H1 (cell line): ENCODE measurements at regions not wholly inside any gene's neighbourhood (a gene's known extent, or its start where the extent isn't known, plus 50 kb on each side); places are given as distances from the start of the nearest gene placed in this dataset.

ENCODE experiments used
- CTCF ChIA-PET: fragments of 300-600 bp; sonication (Branson Sonifier 250); formaldehyde crosslinking; loops from one replicate; lab custom pipeline; 2021; ENCODE audit not compliant: partially characterized antibody; lab: Charles Lee
- POLR2A ChIA-PET: fragments of 300-600 bp; sonication (Branson Sonifier 250); formaldehyde crosslinking; loops from one replicate; lab custom pipeline; 2021; ENCODE audit warnings: inconsistent platforms; ENCODE audit not compliant: partially characterized antibody; lab: Charles Lee
- DNase-seq, 2 experiments: peaks; one replicate each; pipeline versions ENCODE4 v3.0.0 to v3.0.0-alpha.2; 2010 to 2022; ENCODE audit warnings: low spot score in 2 of 2, low read depth in 1 of 2, mixed read lengths in 1 of 2
- FAIRE-seq: peaks from 2 replicates; lab custom pipeline; 2011; peaks lifted over from hg19 to GRCh38; lab: Jason Lieb, UNC
- H2AFZ ChIP-seq: 2 replicates; pipeline ENCODE4 v1.8.1; 2012; ENCODE audit warnings: low read length, inconsistent platforms
- H2AK5ac ChIP-seq: 2 replicates; pipeline ENCODE4 v1.6.1; 2013; ENCODE audit warnings: low read depth, low read length
- H2BK120ac ChIP-seq: replicated peaks from 2 replicates; pipeline ENCODE3; 2013; ENCODE audit warnings: low read depth, low read length, inconsistent platforms
- H2BK12ac ChIP-seq: 2 replicates; pipeline ENCODE4 v1.6.1; 2013; ENCODE audit warnings: low read depth, low read length
- H2BK15ac ChIP-seq: 2 replicates; pipeline ENCODE4 v1.6.1; 2013; ENCODE audit warnings: low read length
- H2BK20ac ChIP-seq: 2 replicates; pipeline ENCODE4 v1.6.1; 2013; ENCODE audit warnings: low read length
- H2BK5ac ChIP-seq: 2 replicates; pipeline ENCODE4 v1.6.1; 2013; ENCODE audit warnings: low read depth, low read length
- H3K14ac ChIP-seq: 2 replicates; pipeline ENCODE4 v1.6.1; 2013; ENCODE audit warnings: inconsistent platforms; ENCODE audit not compliant: insufficient read length
- H3K18ac ChIP-seq: 2 replicates; pipeline ENCODE4 v1.6.1; 2013; ENCODE audit warnings: low read length; ENCODE audit errors: extremely low read depth
- H3K23ac ChIP-seq: 2 replicates; pipeline ENCODE4 v1.6.1; 2013; ENCODE audit warnings: inconsistent platforms; ENCODE audit not compliant: insufficient read length
- H3K23me2 ChIP-seq: 2 replicates; pipeline ENCODE4 v1.6.1; 2013; ENCODE audit warnings: low read depth, low read length
- H3K27ac ChIP-seq: 2 replicates; pipeline ENCODE4 v1.6.1; 2011; ENCODE audit warnings: low read depth, low read length, inconsistent platforms
- H3K27me3 ChIP-seq, 4 experiments: replicated peaks in 1 of 4; 1 replicate in 1 of 4; 2 replicates in 3 of 4; pipeline versions ENCODE4 v1.6.1 to v1.8.1; 2011 to 2013; ENCODE audit warnings: low read length in 3 of 4, mild to moderate bottlenecking in 3 of 4, inconsistent platforms in 2 of 4, mixed read lengths in 2 of 4, moderate library complexity in 1 of 4; ENCODE audit not compliant: control insufficient read depth in 3 of 4, insufficient read depth in 3 of 4; ENCODE audit errors: extremely low read depth in 1 of 4
- H3K36me3 ChIP-seq, 4 experiments: 2 replicates each; pipeline versions ENCODE4 v1.6.1 to v1.8.1; 2011 to 2013; ENCODE audit warnings: mild to moderate bottlenecking in 4 of 4, low read length in 3 of 4, moderate library complexity in 2 of 4, control low read depth in 1 of 4, inconsistent platforms in 1 of 4; ENCODE audit not compliant: insufficient read depth in 4 of 4, control insufficient read depth in 2 of 4
- H3K4ac ChIP-seq: replicated peaks from 2 replicates; pipeline ENCODE3; 2013; ENCODE audit warnings: low read length, low read depth, mixed read lengths, inconsistent platforms; ENCODE audit not compliant: insufficient read length
- H3K4me1 ChIP-seq, 4 experiments: replicated peaks in 1 of 4; 1 replicate in 1 of 4; 2 replicates in 3 of 4; pipeline versions ENCODE4 v1.6.1 to v1.8.1; 2011 to 2013; ENCODE audit warnings: low read length in 3 of 4, inconsistent platforms in 2 of 4, mixed read lengths in 1 of 4; ENCODE audit not compliant: insufficient read depth in 4 of 4, control insufficient read depth in 3 of 4
- H3K4me2 ChIP-seq, 2 experiments: 2 replicates each; pipeline versions ENCODE4 v1.6.1 to v1.8.1; 2011 to 2013; ENCODE audit warnings: low read depth in 2 of 2, low read length in 2 of 2, control low read depth in 1 of 2, inconsistent platforms in 1 of 2, mild to moderate bottlenecking in 1 of 2; ENCODE audit not compliant: insufficient read depth in 1 of 2
- H3K4me3 ChIP-seq, 4 experiments: fragments of 200-600, 300-600 bp in 1 of 4; sonication (generic), shearing (Covaris generic), sonication (Bioruptor Twin) in 1 of 4; 2 replicates each; pipeline versions ENCODE4 v1.5.1 to v1.8.1; 2011 to 2016; ENCODE audit warnings: low read length in 4 of 4, low read depth in 3 of 4, control low read depth in 2 of 4, inconsistent platforms in 2 of 4, mild to moderate bottlenecking in 2 of 4, mixed read lengths in 1 of 4, moderate library complexity in 1 of 4; ENCODE audit not compliant: insufficient read depth in 2 of 4; ENCODE audit errors: extremely low read depth in 1 of 4
- H3K56ac ChIP-seq: replicated peaks from 2 replicates; pipeline ENCODE3; 2013; ENCODE audit warnings: low read depth, mild to moderate bottlenecking, mixed read lengths, low read length, inconsistent platforms; ENCODE audit not compliant: insufficient read length
- H3K79me1 ChIP-seq: 2 replicates; pipeline ENCODE4 v1.6.1; 2013; ENCODE audit warnings: low read depth, low read length, control low read depth
- H3K79me2 ChIP-seq, 2 experiments: 2 replicates each; pipeline versions ENCODE4 v1.6.1 to v1.8.1; 2012 to 2013; ENCODE audit warnings: low read length in 2 of 2, mild to moderate bottlenecking in 2 of 2, inconsistent platforms in 1 of 2; ENCODE audit not compliant: insufficient read depth in 2 of 2, control insufficient read depth in 1 of 2
- H3K9ac ChIP-seq, 4 experiments: replicated peaks in 1 of 4; 1 replicate in 1 of 4; 2 replicates in 3 of 4; pipeline versions ENCODE4 v1.6.1 to v1.8.1; 2011 to 2013; ENCODE audit warnings: low read depth in 3 of 4, low read length in 3 of 4, control low read depth in 2 of 4, mild to moderate bottlenecking in 2 of 4, moderate library complexity in 2 of 4, inconsistent platforms in 1 of 4; ENCODE audit errors: extremely low read depth in 1 of 4
- H3K9me3 ChIP-seq, 2 experiments: 2 replicates each; pipeline versions ENCODE4 v1.6.1 to v1.8.1; 2012 to 2013; ENCODE audit warnings: mild to moderate bottlenecking in 2 of 2, moderate library complexity in 2 of 2, control low read depth in 1 of 2, inconsistent platforms in 1 of 2, low read depth in 1 of 2, low read length in 1 of 2, mixed read lengths in 1 of 2; ENCODE audit not compliant: insufficient read depth in 2 of 2
- H4K20me1 ChIP-seq, 2 experiments: replicated peaks in 1 of 2; 2 replicates each; pipeline versions ENCODE3 to v1.8.1; 2011 to 2013; ENCODE audit warnings: inconsistent platforms in 2 of 2, low read length in 2 of 2, mild to moderate bottlenecking in 1 of 2; ENCODE audit not compliant: insufficient read depth in 2 of 2, control insufficient read depth in 1 of 2
- H4K5ac ChIP-seq: 2 replicates; pipeline ENCODE4 v1.6.1; 2013; ENCODE audit warnings: low read length, low read depth, mixed read lengths, inconsistent platforms; ENCODE audit not compliant: insufficient read length
- H4K8ac ChIP-seq: 2 replicates; pipeline ENCODE4 v1.8.0; 2013; ENCODE audit warnings: mild to moderate bottlenecking, moderate library complexity, low read length, inconsistent platforms; ENCODE audit not compliant: insufficient read depth; ENCODE audit errors: extremely low read depth
- H4K91ac ChIP-seq: replicated peaks from 2 replicates; pipeline ENCODE3; 2013; ENCODE audit warnings: low read length, mixed read lengths, inconsistent platforms; ENCODE audit not compliant: insufficient read length
- ASH2L ChIP-seq: fragments of 200-600, 300-600 bp; sonication (generic); IDR thresholded peaks from one replicate; pipeline ENCODE4 v1.7.1; 2017; ENCODE audit warnings: low read length
- BCL11A ChIP-seq, 2 experiments: IDR thresholded peaks; one replicate each; pipeline ENCODE4 v1.6.1; 2011; ENCODE audit warnings: low read depth in 2 of 2, low read length in 2 of 2, mild to moderate bottlenecking in 2 of 2
- CTBP2 ChIP-seq: IDR thresholded peaks from 2 replicates; pipeline ENCODE4 v1.7.0; 2011; ENCODE audit warnings: borderline replicate concordance, mild to moderate bottlenecking, moderate library complexity, mixed read lengths, low read length; ENCODE audit not compliant: insufficient read depth, insufficient read length
- EGR1 ChIP-seq: IDR thresholded peaks from 2 replicates; pipeline ENCODE4 v1.6.1; 2011; ENCODE audit warnings: low read depth, low read length, borderline replicate concordance
- EP300 ChIP-seq, 2 experiments: IDR thresholded peaks; 1 replicate in 1 of 2; 2 replicates in 1 of 2; pipeline ENCODE4 v1.6.1; 2011 to 2012; ENCODE audit warnings: low read depth in 2 of 2, low read length in 2 of 2, mild to moderate bottlenecking in 2 of 2, borderline replicate concordance in 1 of 2, inconsistent platforms in 1 of 2, moderate library complexity in 1 of 2
- KDM1A ChIP-seq: fragments of 200-600, 300-600 bp; sonication (generic); IDR thresholded peaks from 2 replicates; pipeline ENCODE4 v1.7.1; 2016; ENCODE audit warnings: mild to moderate bottlenecking, low read length, borderline replicate concordance
- MAFK ChIP-seq: IDR thresholded peaks from 2 replicates; pipeline ENCODE4 v1.6.1; 2012; ENCODE audit warnings: low read depth, mild to moderate bottlenecking, improper control_type of control experiment, low read length
- NANOG ChIP-seq: IDR thresholded peaks from 2 replicates; pipeline ENCODE4 v1.6.1; 2011; ENCODE audit warnings: low read length, low read depth, mild to moderate bottlenecking, inconsistent platforms; ENCODE audit not compliant: insufficient read depth, poor library complexity, severe bottlenecking
- NRF1 ChIP-seq: IDR thresholded peaks from 2 replicates; pipeline ENCODE4 v1.6.1; 2011; ENCODE audit warnings: mild to moderate bottlenecking, low read depth, low read length, improper control_type of control experiment
- TAF1 ChIP-seq: IDR thresholded peaks from 2 replicates; pipeline ENCODE4 v1.6.1; 2011; ENCODE audit warnings: mild to moderate bottlenecking, low read depth, low read length
- TCF12 ChIP-seq: IDR thresholded peaks from 2 replicates; pipeline ENCODE4 v1.6.1; 2011; ENCODE audit warnings: low read depth, mild to moderate bottlenecking, low read length
- TEAD4 ChIP-seq: IDR thresholded peaks from 2 replicates; pipeline ENCODE4 v1.6.1; 2012; ENCODE audit warnings: low read depth, low read length, inconsistent platforms, mixed read lengths
- WGBS, 2 experiments: shearing (Covaris generic) in 1 of 2; methylation state at CpG; one replicate each; pipeline versions ENCODE4 v1.1.6 to v1.1.7; 2013 to 2015; ENCODE audit warnings: low lambda C conversion rate in 2 of 2, mixed read lengths in 2 of 2, inconsistent platforms in 1 of 2, low coverage in 1 of 2, missing lambda C conversion rate in 1 of 2; ENCODE audit not compliant: insufficient replicate concordance in 2 of 2, insufficient coverage in 1 of 2, insufficient read length in 1 of 2; ENCODE audit errors: extremely low coverage in 1 of 2, missing lambda C conversion rate in 1 of 2; 5-methylcytosine and 5-hydroxymethylcytosine counted together

DNA sequence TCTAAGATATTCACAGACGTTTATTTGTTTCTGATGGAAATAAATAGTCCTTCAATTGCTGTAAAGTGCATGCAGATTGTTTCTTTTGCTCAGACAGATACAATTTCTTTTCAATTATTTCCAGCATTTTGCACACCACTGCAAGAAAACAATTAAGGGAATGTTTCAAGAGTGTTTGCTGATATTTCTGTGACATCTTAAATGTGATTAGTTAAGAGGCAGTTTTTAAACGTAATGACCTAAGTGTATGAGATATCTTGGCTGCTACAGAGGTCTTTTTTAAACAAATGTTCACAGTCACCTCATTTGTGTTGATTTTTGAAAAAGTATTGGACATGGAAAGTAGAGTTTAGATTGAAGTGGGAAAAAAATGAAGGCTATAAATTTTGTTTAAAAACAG, 262.3 kb upstream of the BRINP3 start:
- POLR2A ChIA-PET: no interaction called here
- Histone ChIP-seq H2BK120ac (no peak overlapping the region), H3K56ac (no peak overlapping the region), H4K20me1 (no peaks in the 10 kb centered on the region), H4K8ac (no peak overlapping the region), H2BK15ac (no peak overlapping the region), H3K4me2 (no peak overlapping the region), H3K27me3 (no peaks in the 10 kb centered on the region), H4K91ac (no peak overlapping the region), H3K9ac (no peak overlapping the region), H2BK20ac (no peak overlapping the region), H3K27ac (no peak overlapping the region), H3K79me2 (no peaks in the 10 kb centered on the region), H2AFZ (no peak overlapping the region), H3K14ac (no peak overlapping the region), H2AK5ac (no peak overlapping the region), H3K23me2 (no peaks in the 10 kb centered on the region), H4K5ac (no peak overlapping the region), H3K18ac (no peak overlapping the region), H3K9me3 (no peaks in the 10 kb centered on the region), H2BK5ac (no peak overlapping the region), H3K4me3 (no peak overlapping the region), H3K36me3 (no peaks in the 10 kb centered on the region), H2BK12ac (no peak overlapping the region), H3K4ac (no peak overlapping the region), H3K4me1 (no peaks in the 10 kb centered on the region), H3K23ac (no peak overlapping the region), H3K79me1 (no peaks in the 10 kb centered on the region)
- CTCF ChIA-PET: no interaction called here
- FAIRE-seq (no peak), DNase-seq (no peak)
- TF ChIP-seq ASH2L: no peak
- no peak for TF ChIP-seq CTBP2
- TF ChIP-seq MAFK: no peak
- no peak for TF ChIP-seq TAF1
- TF ChIP-seq EGR1: no peak
- TF ChIP-seq NANOG: no peak
- TF ChIP-seq EP300 (IDR thresholded peaks at IDR 0.05; ENCODE audit: borderline replicate concordance in 1 of 2, low read depth in 2 of 2, low read length in 2 of 2): no peak
- no peak for TF ChIP-seq TCF12
- no peak for TF ChIP-seq KDM1A
- TF ChIP-seq NRF1: no peak
- TF ChIP-seq BCL11A (IDR thresholded peaks at IDR 0.05; ENCODE audit: low read depth in 2 of 2, low read length in 2 of 2): no peak
- TF ChIP-seq TEAD4: no peak
- WGBS, 2 experiments: 89% methylated on average over 2 of the region's 2 CpGs; no CpG with 5 or more reads in 1 of the 2 experiments
